ENCODE measurements at regions not wholly inside any gene's neighbourhood (a gene's known extent, or its start where the extent isn't known, plus 50 kb on each side); places are given as distances from the start of the nearest gene placed in this dataset.

DNA sequence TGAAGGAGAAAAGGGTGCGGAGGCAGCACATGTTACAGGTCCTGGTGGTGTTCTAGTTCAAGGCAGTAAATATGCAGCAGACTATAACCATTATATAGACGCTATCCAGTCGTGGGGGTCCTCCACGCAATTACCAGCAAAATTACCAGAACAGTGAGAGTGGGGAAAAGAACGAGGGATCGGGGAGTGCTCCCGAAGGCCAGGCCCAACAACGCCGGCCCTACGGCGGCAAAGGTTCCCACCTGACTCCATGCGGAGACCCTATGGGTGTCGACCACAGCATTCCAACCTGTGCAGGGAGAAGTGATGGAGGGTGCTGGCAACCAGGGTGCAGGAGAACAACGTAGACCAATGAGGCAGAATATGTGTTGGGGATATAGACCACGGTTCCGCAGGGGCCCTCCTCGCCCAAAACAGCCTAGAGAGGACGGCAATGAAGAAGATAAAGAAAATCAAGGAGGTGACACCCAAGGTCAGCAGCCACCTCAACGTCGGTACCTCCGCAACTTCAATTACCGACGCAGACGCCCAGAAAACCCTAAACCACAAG lies 89.0 kb upstream of the TPM1 start:
- TF ChIP-seq, protein P1, sequence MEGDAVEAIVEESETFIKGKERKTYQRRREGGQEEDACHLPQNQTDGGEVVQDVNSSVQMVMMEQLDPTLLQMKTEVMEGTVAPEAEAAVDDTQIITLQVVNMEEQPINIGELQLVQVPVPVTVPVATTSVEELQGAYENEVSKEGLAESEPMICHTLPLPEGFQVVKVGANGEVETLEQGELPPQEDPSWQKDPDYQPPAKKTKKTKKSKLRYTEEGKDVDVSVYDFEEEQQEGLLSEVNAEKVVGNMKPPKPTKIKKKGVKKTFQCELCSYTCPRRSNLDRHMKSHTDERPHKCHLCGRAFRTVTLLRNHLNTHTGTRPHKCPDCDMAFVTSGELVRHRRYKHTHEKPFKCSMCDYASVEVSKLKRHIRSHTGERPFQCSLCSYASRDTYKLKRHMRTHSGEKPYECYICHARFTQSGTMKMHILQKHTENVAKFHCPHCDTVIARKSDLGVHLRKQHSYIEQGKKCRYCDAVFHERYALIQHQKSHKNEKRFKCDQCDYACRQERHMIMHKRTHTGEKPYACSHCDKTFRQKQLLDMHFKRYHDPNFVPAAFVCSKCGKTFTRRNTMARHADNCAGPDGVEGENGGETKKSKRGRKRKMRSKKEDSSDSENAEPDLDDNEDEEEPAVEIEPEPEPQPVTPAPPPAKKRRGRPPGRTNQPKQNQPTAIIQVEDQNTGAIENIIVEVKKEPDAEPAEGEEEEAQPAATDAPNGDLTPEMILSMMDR (optimal IDR thresholded peaks at IDR 0.05 in 1 of 3, IDR thresholded peaks at IDR 0.05 in 1 of 3, conservative IDR thresholded peaks at IDR 0.05 in 1 of 3; ENCODE audit: extremely low read depth in 1 of 3, insufficient read depth in 2 of 3, low read length in 3 of 3), result no peak
- no peak for TF ChIP-seq EZH2 (IDR thresholded peaks at IDR 0.05; ENCODE audit: low read length)

All from keratinocyte (primary cell).